ENCODE measurements at regions not wholly inside any gene's neighbourhood (a gene's known extent, or its start where the extent isn't known, plus 50 kb on each side); places are given as distances from the start of the nearest gene placed in this dataset.

GRCh38 chr11:100612766-100613165, 74.3 kb upstream of the ARHGAP42 start:
- TF ChIP-seq CTCF (conservative IDR thresholded peaks at IDR 0.05; ENCODE audit: low read depth, low read length) (no peak), EZH2 (IDR thresholded peaks at IDR 0.05; ENCODE audit: low read length, unreplicated experiment) (no peak), EZH2phosphoT487 (IDR thresholded peaks at IDR 0.05; ENCODE audit: borderline replicate concordance, low read length) (no peak)

Measured in PC-3 (cell line).